ENCODE measurements at regions not wholly inside any gene's neighbourhood (a gene's known extent, or its start where the extent isn't known, plus 50 kb on each side); places are given as distances from the start of the nearest gene placed in this dataset.

GRCh38 chr19:28949535-28949934 is 263.4 kb downstream of the UQCRFS1 start:
- Histone ChIP-seq H3K27me3 (peaks cover 0 to 6% of the 10 kb centered on the region in 2 donors), H3K4me1 (no peaks in the 10 kb centered on the region), H3K4me3 (no peak overlapping the region), H3K36me3 (no peaks in the 10 kb centered on the region), H3K9me3 (peaks cover 0 to 2% of the 10 kb centered on the region in 2 donors), H3K27ac (no peak overlapping the region)
- TF ChIP-seq CTCF (IDR thresholded peaks at IDR 0.05): no peak
- DNase-seq: no peak
- intact Hi-C loops (cut with DNase I): no loop called here
- no peak for ATAC-seq

- Histone ChIP-seq H3K9me3 (peaks cover 0 to 2% of the 10 kb centered on the region in 2 donors), H3K36me3 (no peaks in the 10 kb centered on the region), H3K27ac (no peak overlapping the region), H3K27me3 (peaks cover 0 to 6% of the 10 kb centered on the region in 2 donors), H3K4me1 (no peaks in the 10 kb centered on the region), H3K4me3 (no peak overlapping the region)
- ATAC-seq: no peak
- intact Hi-C loops (cut with DNase I): no loop called here
- DNase-seq: no peak
- no peak for TF ChIP-seq CTCF (IDR thresholded peaks at IDR 0.05)
These were observed 263.9 kb downstream of the UQCRFS1 start for GRCh38 chr19:28949027-28949426.

GRCh38 chr19:28948566-28948965 is 264.4 kb downstream of the UQCRFS1 start:
- Histone ChIP-seq H3K36me3 (no peaks in the 10 kb centered on the region), H3K9me3 (peaks cover 0 to 2% of the 10 kb centered on the region in 2 donors), H3K4me3 (no peak overlapping the region), H3K27ac (no peak overlapping the region), H3K4me1 (no peaks in the 10 kb centered on the region), H3K27me3 (peaks cover 0 to 6% of the 10 kb centered on the region in 2 donors)
- intact Hi-C loops (cut with DNase I): no loop called here
- no peak for TF ChIP-seq CTCF (IDR thresholded peaks at IDR 0.05)
- no peak for DNase-seq
- no peak for ATAC-seq

GRCh38 chr19:28948026-28948425 is 264.9 kb downstream of the UQCRFS1 start:
- Histone ChIP-seq H3K27ac (no peak overlapping the region), H3K36me3 (no peaks in the 10 kb centered on the region), H3K4me3 (no peak overlapping the region), H3K4me1 (no peaks in the 10 kb centered on the region), H3K9me3 (peaks cover 0 to 2% of the 10 kb centered on the region in 2 donors), H3K27me3 (peaks cover 0 to 6% of the 10 kb centered on the region in 2 donors)
- ATAC-seq (no peak), DNase-seq (no peak)
- TF ChIP-seq CTCF (IDR thresholded peaks at IDR 0.05): no peak
- intact Hi-C loops (cut with DNase I): no loop called here

GRCh38 chr19:28943651-28944050 is 269.3 kb downstream of the UQCRFS1 start:
- intact Hi-C loops (cut with DNase I): no loop called here
- no peaks in the 10 kb centered on the region for H3K4me1 ChIP-seq
- no peak overlapping the region for H3K27ac ChIP-seq
- DNase-seq (no peak), ATAC-seq (no peak)
- no peaks in the 10 kb centered on the region for H3K9me3 ChIP-seq
- H3K4me3 ChIP-seq: no peak overlapping the region
- peaks cover 0 to 13% of the 10 kb centered on the region in 2 donors for H3K27me3 ChIP-seq
- TF ChIP-seq CTCF (IDR thresholded peaks at IDR 0.05): no peak
- H3K36me3 ChIP-seq: no peaks in the 10 kb centered on the region

Measured in left lung (tissue), 4 donors.